ENCODE measurements at regions not wholly inside any gene's neighbourhood (a gene's known extent, or its start where the extent isn't known, plus 50 kb on each side); places are given as distances from the start of the nearest gene placed in this dataset.

DNA sequence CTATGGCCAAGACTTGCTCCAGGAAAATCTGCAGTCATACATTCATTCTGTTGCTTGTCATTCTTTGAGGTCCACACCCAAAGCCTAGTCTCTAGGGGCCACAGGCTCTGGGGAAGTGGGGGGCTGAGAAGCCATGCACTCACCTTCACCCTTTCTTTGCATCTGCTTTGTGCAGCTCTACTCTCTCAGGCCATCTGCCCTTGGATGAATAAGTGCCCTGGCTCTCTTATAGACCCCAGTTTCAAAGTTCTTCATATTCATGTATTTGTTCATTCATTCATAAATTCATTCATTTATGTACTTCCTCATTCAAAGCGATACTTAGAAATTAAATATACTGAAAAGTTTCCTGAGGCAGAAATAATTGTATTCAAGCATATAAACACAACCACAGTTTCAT lies 130.3 kb upstream of the FAM98A start:
- no peaks in the 10 kb centered on the region for H3K36me3 ChIP-seq
- no peak overlapping the region for H3K27ac ChIP-seq (replicated peaks)
- DNase-seq: no peak
- TF ChIP-seq CTCF (IDR thresholded peaks at IDR 0.05; ENCODE audit: borderline replicate concordance): no peak
- no peaks in the 10 kb centered on the region for H3K9me3 ChIP-seq (replicated peaks)
- intact Hi-C loops (cut with micrococcal nuclease): no loop called here
- no peak overlapping the region for H3K4me3 ChIP-seq
- no peaks in the 10 kb centered on the region for H3K27me3 ChIP-seq (ENCODE audit: low read depth)
- no peaks in the 10 kb centered on the region for H3K4me1 ChIP-seq

DNA sequence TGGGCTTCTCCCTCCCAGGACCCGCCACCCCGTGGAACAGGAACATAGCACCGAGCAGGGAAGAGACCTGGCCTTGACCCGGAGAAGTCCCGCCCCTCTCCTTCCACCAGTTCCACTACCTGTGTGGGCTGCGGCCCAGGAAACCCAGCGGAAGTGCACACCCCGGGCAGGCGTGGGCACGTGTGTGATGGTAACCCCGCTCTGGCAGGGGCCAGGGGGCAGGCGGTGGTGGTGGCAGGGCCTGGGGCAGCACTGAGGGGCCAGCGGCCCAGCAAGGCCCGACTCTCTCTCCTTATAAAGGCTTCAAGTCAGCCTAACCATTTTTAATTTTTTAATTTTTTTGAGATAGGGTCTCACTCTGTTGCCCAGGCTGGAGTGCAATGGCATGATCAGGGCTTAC lies 129.0 kb upstream of the FAM98A start:
- H3K36me3 ChIP-seq: no peaks in the 10 kb centered on the region
- no peaks in the 10 kb centered on the region for H3K9me3 ChIP-seq (replicated peaks)
- no peak overlapping the region for H3K27ac ChIP-seq (replicated peaks)
- no peak for TF ChIP-seq CTCF (IDR thresholded peaks at IDR 0.05; ENCODE audit: borderline replicate concordance)
- no peaks in the 10 kb centered on the region for H3K27me3 ChIP-seq (ENCODE audit: low read depth)
- DNase-seq: no peak
- H3K4me3 ChIP-seq: no peak overlapping the region
- no peaks in the 10 kb centered on the region for H3K4me1 ChIP-seq
- intact Hi-C loops (cut with micrococcal nuclease): no loop called here

- no peak for TF ChIP-seq CTCF (IDR thresholded peaks at IDR 0.05; ENCODE audit: borderline replicate concordance)
- intact Hi-C loops (cut with micrococcal nuclease): no loop called here
- Histone ChIP-seq H3K36me3 (no peaks in the 10 kb centered on the region), H3K27me3 (ENCODE audit: low read depth) (no peaks in the 10 kb centered on the region), H3K27ac (replicated peaks) (no peak overlapping the region), H3K4me3 (no peak overlapping the region), H3K9me3 (replicated peaks) (no peaks in the 10 kb centered on the region), H3K4me1 (no peaks in the 10 kb centered on the region)
- DNase-seq: no peak
These were observed 128.4 kb upstream of the FAM98A start for GRCh38 chr2:33727361-33728032.

DNA sequence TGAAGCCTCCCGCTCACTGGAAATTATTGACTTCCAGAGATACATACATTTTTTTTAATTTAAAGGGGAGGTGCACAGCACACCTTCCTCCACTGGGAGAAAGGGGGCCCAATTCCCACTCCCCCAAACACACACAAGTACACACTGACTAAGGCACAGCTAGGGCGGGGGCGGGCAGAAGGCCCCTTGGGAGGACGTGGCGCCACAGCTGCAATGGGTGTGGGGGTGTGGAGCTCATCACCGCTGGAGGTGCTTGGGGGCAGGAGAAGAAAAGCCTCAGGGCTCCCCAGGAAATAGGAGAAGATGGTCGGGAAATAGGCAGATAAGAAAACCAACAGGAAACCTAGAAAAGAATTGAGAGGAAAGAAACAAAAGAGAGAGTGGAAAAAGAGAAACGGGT lies 127.3 kb upstream of the FAM98A start:
- no peaks in the 10 kb centered on the region for H3K9me3 ChIP-seq (replicated peaks)
- no peaks in the 10 kb centered on the region for H3K27me3 ChIP-seq (ENCODE audit: low read depth)
- H3K36me3 ChIP-seq: no peaks in the 10 kb centered on the region
- DNase-seq: no peak
- no peak overlapping the region for H3K4me3 ChIP-seq
- intact Hi-C loops (cut with micrococcal nuclease): no loop called here
- no peak overlapping the region for H3K27ac ChIP-seq (replicated peaks)
- no peak for TF ChIP-seq CTCF (IDR thresholded peaks at IDR 0.05; ENCODE audit: borderline replicate concordance)
- H3K4me1 ChIP-seq: no peaks in the 10 kb centered on the region

- intact Hi-C loops (cut with micrococcal nuclease): no loop called here
- Histone ChIP-seq H3K36me3 (no peaks in the 10 kb centered on the region), H3K27ac (replicated peaks) (no peak overlapping the region), H3K27me3 (ENCODE audit: low read depth) (no peaks in the 10 kb centered on the region), H3K4me3 (no peak overlapping the region), H3K4me1 (no peaks in the 10 kb centered on the region), H3K9me3 (replicated peaks) (no peaks in the 10 kb centered on the region)
- no peak for TF ChIP-seq CTCF (IDR thresholded peaks at IDR 0.05; ENCODE audit: borderline replicate concordance)
- no peak for DNase-seq
These were observed 124.2 kb upstream of the FAM98A start for GRCh38 chr2:33723329-33723728.

Measured in left ventricle myocardium inferior (tissue), 1 donor.